Upper lobe of left lung (tissue), 4 donors: ENCODE measurements at regions not wholly inside any gene's neighbourhood (a gene's known extent, or its start where the extent isn't known, plus 50 kb on each side); places are given as distances from the start of the nearest gene placed in this dataset.
A peak's percentile ranks its signal among the peaks of the same experiment; 100 is the strongest.

ENCODE experiments used
- CTCF ChIP-seq, 6 experiments: fragments of 450-650 bp in 4 of 6; fragments of 200-600 bp in 2 of 6; sonication (generic) in 2 of 6; IDR thresholded peaks; one replicate each; pipeline ENCODE4 v1.5.1; 2016 to 2019; ENCODE audit warnings: antibody characterized with exemption in 6 of 6
- POLR2A ChIP-seq, 4 donors: fragments of 450-650 bp; IDR thresholded peaks; one replicate each; pipeline ENCODE4 v1.5.1; 2016 to 2017; ENCODE audit warnings: antibody characterized with exemption in 4 of 4, mild to moderate bottlenecking in 2 of 4
- POLR2AphosphoS5 ChIP-seq, 2 donors: sonication (generic); formaldehyde crosslinking; IDR thresholded peaks; one replicate each; pipeline ENCODE4 v1.5.1; 2017; ENCODE audit warnings: antibody characterized with exemption in 2 of 2

GRCh38 chr12:75820848-75821578, 210.6 kb downstream of the PHLDA1 start:
- TF ChIP-seq CTCF (IDR thresholded peaks at IDR 0.05) (peak in 1 of 6 experiments; percentile 21), POLR2A (IDR thresholded peaks at IDR 0.05) (no peak), POLR2AphosphoS5 (IDR thresholded peaks at IDR 0.05) (no peak)
